Stimulated activated naive CD8-positive, alpha-beta T cell treated with anti-CD3 and anti-CD28 coated beads, Interleukin-15, Interleukin-2, amounts not matched to agents 100 ng/mL and 50 ng/mL, for 24 hours (primary cell): ENCODE measurements at regions not wholly inside any gene's neighbourhood (a gene's known extent, or its start where the extent isn't known, plus 50 kb on each side); places are given as distances from the start of the nearest gene placed in this dataset.

Source experiments
- H3K27ac Mint-ChIP-seq: one replicate; pipeline ENCODE4 v1.8.0; 2021; ENCODE audit warnings: mild to moderate bottlenecking, mixed read lengths
- H3K27me3 Mint-ChIP-seq: one replicate; pipeline ENCODE4 v1.8.0; 2021; ENCODE audit warnings: mixed read lengths
- H3K36me3 Mint-ChIP-seq: one replicate; pipeline ENCODE4 v1.8.0; 2021; ENCODE audit warnings: low read depth, mixed read lengths
- H3K4me1 Mint-ChIP-seq: one replicate; pipeline ENCODE4 v1.8.0; 2021; ENCODE audit warnings: low read depth, mixed read lengths
- H3K4me3 Mint-ChIP-seq: one replicate; pipeline ENCODE4 v1.8.0; 2021; ENCODE audit warnings: mild to moderate bottlenecking, mixed read lengths
- H3K9me3 Mint-ChIP-seq: one replicate; pipeline ENCODE4 v1.8.0; 2021; ENCODE audit warnings: mixed read lengths

GRCh38 chr1:195576641-195577040 lies 1031.6 kb downstream of the KCNT2 start:
- Mint-ChIP-seq H3K9me3 (peaks cover 4% of the 10 kb centered on the region), H3K27me3 (no peaks in the 10 kb centered on the region), H3K4me1 (no peaks in the 10 kb centered on the region), H3K27ac (no peak overlapping the region), H3K36me3 (no peaks in the 10 kb centered on the region), H3K4me3 (no peak overlapping the region)

- no peaks in the 10 kb centered on the region for H3K4me1 Mint-ChIP-seq
- no peak overlapping the region for H3K27ac Mint-ChIP-seq
- H3K27me3 Mint-ChIP-seq: no peaks in the 10 kb centered on the region
- no peak overlapping the region for H3K4me3 Mint-ChIP-seq
- H3K9me3 Mint-ChIP-seq: peaks cover 2% of the 10 kb centered on the region
- H3K36me3 Mint-ChIP-seq: no peaks in the 10 kb centered on the region
Observed at GRCh38 chr1:195574511-195574910, 1033.7 kb downstream of the KCNT2 start.

GRCh38 chr1:195569934-195570333 lies 1038.3 kb downstream of the KCNT2 start:
- Mint-ChIP-seq H3K9me3 (no peaks in the 10 kb centered on the region), H3K36me3 (no peaks in the 10 kb centered on the region), H3K4me1 (no peaks in the 10 kb centered on the region), H3K27me3 (no peaks in the 10 kb centered on the region), H3K4me3 (no peak overlapping the region), H3K27ac (no peak overlapping the region)

GRCh38 chr1:195568389-195568788 lies 1039.9 kb downstream of the KCNT2 start:
- Mint-ChIP-seq H3K36me3 (no peaks in the 10 kb centered on the region), H3K27me3 (no peaks in the 10 kb centered on the region), H3K4me3 (no peak overlapping the region), H3K9me3 (no peaks in the 10 kb centered on the region), H3K4me1 (no peaks in the 10 kb centered on the region), H3K27ac (no peak overlapping the region)

GRCh38 chr1:195562074-195562473 lies 1046.2 kb downstream of the KCNT2 start:
- H3K4me3 Mint-ChIP-seq: no peak overlapping the region
- H3K4me1 Mint-ChIP-seq: no peaks in the 10 kb centered on the region
- no peaks in the 10 kb centered on the region for H3K27me3 Mint-ChIP-seq
- H3K27ac Mint-ChIP-seq: no peak overlapping the region
- peaks cover 6% of the 10 kb centered on the region for H3K9me3 Mint-ChIP-seq
- H3K36me3 Mint-ChIP-seq: no peaks in the 10 kb centered on the region

GRCh38 chr1:195550071-195550862 lies 1058.0 kb downstream of the KCNT2 start:
- Mint-ChIP-seq H3K4me3 (no peak overlapping the region), H3K27ac (no peak overlapping the region), H3K36me3 (no peaks in the 10 kb centered on the region), H3K27me3 (no peaks in the 10 kb centered on the region), H3K9me3 (peaks cover 3% of the 10 kb centered on the region), H3K4me1 (no peaks in the 10 kb centered on the region)

GRCh38 chr1:195530961-195531360 lies 1077.3 kb downstream of the KCNT2 start:
- Mint-ChIP-seq H3K27ac (no peak overlapping the region), H3K36me3 (no peaks in the 10 kb centered on the region), H3K27me3 (no peaks in the 10 kb centered on the region), H3K4me3 (no peak overlapping the region), H3K9me3 (no peaks in the 10 kb centered on the region), H3K4me1 (no peaks in the 10 kb centered on the region)

GRCh38 chr1:195529881-195530280 lies 1078.4 kb downstream of the KCNT2 start:
- no peak overlapping the region for H3K4me3 Mint-ChIP-seq
- no peaks in the 10 kb centered on the region for H3K27me3 Mint-ChIP-seq
- no peaks in the 10 kb centered on the region for H3K4me1 Mint-ChIP-seq
- peaks cover 3% of the 10 kb centered on the region for H3K9me3 Mint-ChIP-seq
- H3K36me3 Mint-ChIP-seq: no peaks in the 10 kb centered on the region
- no peak overlapping the region for H3K27ac Mint-ChIP-seq

- no peak overlapping the region for H3K4me3 Mint-ChIP-seq
- no peak overlapping the region for H3K27ac Mint-ChIP-seq
- no peaks in the 10 kb centered on the region for H3K27me3 Mint-ChIP-seq
- H3K36me3 Mint-ChIP-seq: no peaks in the 10 kb centered on the region
- H3K9me3 Mint-ChIP-seq: peaks cover 3% of the 10 kb centered on the region
- H3K4me1 Mint-ChIP-seq: no peaks in the 10 kb centered on the region
Observed at GRCh38 chr1:195520757-195521156, 1087.5 kb downstream of the KCNT2 start.

- Mint-ChIP-seq H3K27ac (no peak overlapping the region), H3K9me3 (no peaks in the 10 kb centered on the region), H3K4me1 (no peaks in the 10 kb centered on the region), H3K4me3 (no peak overlapping the region), H3K27me3 (no peaks in the 10 kb centered on the region), H3K36me3 (no peaks in the 10 kb centered on the region)
Observed at GRCh38 chr1:195516036-195516435, 1092.2 kb downstream of the KCNT2 start.

- no peak overlapping the region for H3K4me3 Mint-ChIP-seq
- H3K27ac Mint-ChIP-seq: no peak overlapping the region
- H3K4me1 Mint-ChIP-seq: no peaks in the 10 kb centered on the region
- no peaks in the 10 kb centered on the region for H3K27me3 Mint-ChIP-seq
- peaks cover 9% of the 10 kb centered on the region for H3K9me3 Mint-ChIP-seq
- no peaks in the 10 kb centered on the region for H3K36me3 Mint-ChIP-seq
Observed at GRCh38 chr1:195511501-195511900, 1096.7 kb downstream of the KCNT2 start.

GRCh38 chr1:195501118-195501517 lies 1107.1 kb downstream of the KCNT2 start:
- H3K36me3 Mint-ChIP-seq: no peaks in the 10 kb centered on the region
- H3K4me1 Mint-ChIP-seq: no peaks in the 10 kb centered on the region
- H3K27ac Mint-ChIP-seq: no peak overlapping the region
- H3K9me3 Mint-ChIP-seq: no peaks in the 10 kb centered on the region
- H3K27me3 Mint-ChIP-seq: no peaks in the 10 kb centered on the region
- H3K4me3 Mint-ChIP-seq: no peak overlapping the region

GRCh38 chr1:195495720-195496635 lies 1112.3 kb downstream of the KCNT2 start:
- no peaks in the 10 kb centered on the region for H3K4me1 Mint-ChIP-seq
- no peak overlapping the region for H3K27ac Mint-ChIP-seq
- no peaks in the 10 kb centered on the region for H3K36me3 Mint-ChIP-seq

GRCh38 chr1:195482137-195482536 lies 1126.1 kb downstream of the KCNT2 start:
- H3K9me3 Mint-ChIP-seq: no peaks in the 10 kb centered on the region
- no peak overlapping the region for H3K27ac Mint-ChIP-seq
- H3K36me3 Mint-ChIP-seq: no peaks in the 10 kb centered on the region
- no peaks in the 10 kb centered on the region for H3K4me1 Mint-ChIP-seq
- H3K27me3 Mint-ChIP-seq: no peaks in the 10 kb centered on the region
- no peak overlapping the region for H3K4me3 Mint-ChIP-seq

More at GRCh38 chr1:195495720-195496635, 1112.3 kb downstream of the KCNT2 start:
- Mint-ChIP-seq H3K27me3 (no peaks in the 10 kb centered on the region), H3K9me3 (peaks cover 7% of the 10 kb centered on the region), H3K4me3 (no peak overlapping the region)

GRCh38 chr1:195481293-195481692 lies 1126.9 kb downstream of the KCNT2 start:
- Mint-ChIP-seq H3K27ac (no peak overlapping the region), H3K4me1 (no peaks in the 10 kb centered on the region), H3K9me3 (no peaks in the 10 kb centered on the region), H3K36me3 (no peaks in the 10 kb centered on the region), H3K27me3 (no peaks in the 10 kb centered on the region), H3K4me3 (no peak overlapping the region)
